NCI-H1930 (cell line): ENCODE measurements at regions not wholly inside any gene's neighbourhood (a gene's known extent, or its start where the extent isn't known, plus 50 kb on each side); places are given as distances from the start of the nearest gene placed in this dataset.
"Not testable (repeated sequence)": the region's sequence is repeated elsewhere in the genome, so short reads cannot be mapped to it uniquely, and the experiment has no call there.

ENCODE experiments used
- DNase-seq, 2 experiments: peaks; one replicate each; lab custom pipeline; 2025; lab: John Stamatoyannopoulos, UW

- DNase-seq: no peak
Measured at GRCh38 chr4:181860157-181860556, 383.0 kb upstream of the TENM3 start.

GRCh38 chr4:181860668-181861067, 382.5 kb upstream of the TENM3 start:
- no peak for DNase-seq

GRCh38 chr4:181863856-181864255, 379.3 kb upstream of the TENM3 start:
- DNase-seq: no peak

GRCh38 chr4:181870326-181870725, 372.9 kb upstream of the TENM3 start:
- no peak for DNase-seq

GRCh38 chr4:181874602-181875001, 368.6 kb upstream of the TENM3 start:
- no peak for DNase-seq

- DNase-seq: no peak
Measured at GRCh38 chr4:181877329-181877848, 365.8 kb upstream of the TENM3 start.

- no peak for DNase-seq
Measured at GRCh38 chr4:181890031-181890430, 353.2 kb upstream of the TENM3 start.

- no peak for DNase-seq
Measured at GRCh38 chr4:181890911-181891310, 352.3 kb upstream of the TENM3 start.

- no peak for DNase-seq
Measured at GRCh38 chr4:181896614-181897013, 346.6 kb upstream of the TENM3 start.

GRCh38 chr4:181897935-181898334, 345.3 kb upstream of the TENM3 start:
- DNase-seq: no peak

GRCh38 chr4:181902404-181902803, 340.8 kb upstream of the TENM3 start:
- DNase-seq: not testable (repeated sequence)

- no peak for DNase-seq
Measured at GRCh38 chr4:181905708-181906107, 337.5 kb upstream of the TENM3 start.

GRCh38 chr4:181908168-181908567, 335.0 kb upstream of the TENM3 start:
- DNase-seq: no peak

- no peak for DNase-seq
Measured at GRCh38 chr4:181909368-181909767, 333.8 kb upstream of the TENM3 start.

- no peak for DNase-seq
Measured at GRCh38 chr4:181911420-181911819, 331.8 kb upstream of the TENM3 start.

GRCh38 chr4:181933471-181933870, 309.7 kb upstream of the TENM3 start:
- DNase-seq: no peak

- DNase-seq: no peak
Measured at GRCh38 chr4:181938631-181939030, 304.6 kb upstream of the TENM3 start.

GRCh38 chr4:181939199-181939945, 303.8 kb upstream of the TENM3 start:
- no peak for DNase-seq

GRCh38 chr4:181944527-181944926, 298.7 kb upstream of the TENM3 start:
- DNase-seq: no peak

GRCh38 chr4:181946902-181947301, 296.3 kb upstream of the TENM3 start:
- DNase-seq: no peak

GRCh38 chr4:181948839-181949382, 294.3 kb upstream of the TENM3 start:
- DNase-seq: no peak

GRCh38 chr4:181949704-181950312, 293.4 kb upstream of the TENM3 start:
- no peak for DNase-seq
